Choroid plexus epithelial cell (primary cell): ENCODE measurements at regions not wholly inside any gene's neighbourhood (a gene's known extent, or its start where the extent isn't known, plus 50 kb on each side); places are given as distances from the start of the nearest gene placed in this dataset.
"Not testable (repeated sequence)": the region's sequence is repeated elsewhere in the genome, so short reads cannot be mapped to it uniquely, and the experiment has no call there.

Experiments
- DNase-seq: peaks from one replicate; pipeline ENCODE4 v3.0.0-alpha.2; 2010; ENCODE audit warnings: low read depth
- H3K4me3 ChIP-seq: 2 replicates; pipeline ENCODE4 v1.5.1; 2011; ENCODE audit warnings: low read depth, mild to moderate bottlenecking, control low read depth, low read length, moderate library complexity
- TF ChIP-seq, protein P1 (sequence below): conservative IDR thresholded peaks from 2 replicates; pipeline ENCODE4 v1.5.1; 2011; ENCODE audit warnings: low read depth, mild to moderate bottlenecking, control low read depth, inconsistent platforms, low read length, moderate library complexity

DNA sequence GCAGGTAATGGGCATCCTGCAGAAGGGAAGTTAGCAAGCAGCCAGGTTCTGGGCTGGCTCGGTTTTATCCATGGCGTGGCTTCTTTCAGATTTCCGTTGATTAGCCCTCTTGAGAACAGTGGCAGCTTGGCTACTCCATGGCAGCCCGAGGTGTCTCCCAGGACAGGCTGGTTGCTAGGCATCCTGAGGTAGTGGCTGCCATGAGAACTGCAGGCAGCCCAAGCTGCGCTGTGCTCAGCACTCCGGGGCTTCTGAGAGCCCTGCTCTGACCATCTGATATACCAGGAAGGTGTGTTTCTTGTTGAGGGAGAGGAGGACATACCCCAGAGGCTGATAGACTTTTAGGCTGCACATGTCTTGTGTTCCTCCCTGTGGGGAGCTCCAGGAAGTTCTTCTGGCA is 253.4 kb upstream of the CASK start:
- H3K4me3 ChIP-seq, result no peak overlapping the region
- no peak for DNase-seq
- TF ChIP-seq, protein P1, sequence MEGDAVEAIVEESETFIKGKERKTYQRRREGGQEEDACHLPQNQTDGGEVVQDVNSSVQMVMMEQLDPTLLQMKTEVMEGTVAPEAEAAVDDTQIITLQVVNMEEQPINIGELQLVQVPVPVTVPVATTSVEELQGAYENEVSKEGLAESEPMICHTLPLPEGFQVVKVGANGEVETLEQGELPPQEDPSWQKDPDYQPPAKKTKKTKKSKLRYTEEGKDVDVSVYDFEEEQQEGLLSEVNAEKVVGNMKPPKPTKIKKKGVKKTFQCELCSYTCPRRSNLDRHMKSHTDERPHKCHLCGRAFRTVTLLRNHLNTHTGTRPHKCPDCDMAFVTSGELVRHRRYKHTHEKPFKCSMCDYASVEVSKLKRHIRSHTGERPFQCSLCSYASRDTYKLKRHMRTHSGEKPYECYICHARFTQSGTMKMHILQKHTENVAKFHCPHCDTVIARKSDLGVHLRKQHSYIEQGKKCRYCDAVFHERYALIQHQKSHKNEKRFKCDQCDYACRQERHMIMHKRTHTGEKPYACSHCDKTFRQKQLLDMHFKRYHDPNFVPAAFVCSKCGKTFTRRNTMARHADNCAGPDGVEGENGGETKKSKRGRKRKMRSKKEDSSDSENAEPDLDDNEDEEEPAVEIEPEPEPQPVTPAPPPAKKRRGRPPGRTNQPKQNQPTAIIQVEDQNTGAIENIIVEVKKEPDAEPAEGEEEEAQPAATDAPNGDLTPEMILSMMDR, result no peak

DNA sequence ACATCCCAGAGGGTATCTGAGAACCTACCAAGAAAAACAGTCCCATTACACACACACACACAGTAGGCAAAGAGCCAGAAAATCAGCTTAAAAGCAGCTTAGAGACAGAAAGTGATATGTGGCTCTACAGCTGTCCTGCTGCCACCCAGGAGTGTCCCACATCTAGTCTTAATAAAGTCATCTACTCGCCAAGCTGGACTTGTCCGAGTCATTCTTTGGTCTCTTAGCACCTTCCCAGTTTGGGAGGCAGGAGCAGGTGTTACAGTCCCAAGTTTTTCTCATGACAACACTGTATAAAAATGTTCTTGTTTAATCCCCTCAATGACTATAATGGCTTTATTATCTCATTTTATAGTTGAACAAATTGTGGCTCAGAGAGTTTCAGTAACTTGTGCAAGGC is 252.5 kb upstream of the CASK start:
- H3K4me3 ChIP-seq, result no peak overlapping the region
- DNase-seq, result no peak
- TF ChIP-seq, protein P1, result no peak

DNA sequence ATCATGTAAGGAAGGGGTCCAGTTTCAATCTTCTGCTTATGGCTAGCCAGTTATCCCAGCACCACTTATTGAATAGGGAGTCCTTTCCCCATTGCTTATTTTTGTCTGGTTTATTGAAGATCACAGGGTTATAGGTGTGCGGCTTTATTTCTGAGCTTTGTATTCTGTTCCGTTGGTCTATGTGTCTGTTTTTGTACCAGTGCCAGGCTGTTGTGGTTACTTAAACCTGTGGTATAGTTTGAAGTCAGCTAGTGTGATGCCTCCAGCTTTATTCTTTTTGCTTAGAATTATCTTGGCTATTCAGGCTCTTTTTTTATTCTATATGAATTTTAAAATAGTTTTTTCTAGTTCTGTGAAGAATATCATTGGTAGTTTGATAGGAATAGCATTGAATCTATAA is 234.6 kb upstream of the CASK start:
- not testable (repeated sequence) for H3K4me3 ChIP-seq, DNase-seq

DNA sequence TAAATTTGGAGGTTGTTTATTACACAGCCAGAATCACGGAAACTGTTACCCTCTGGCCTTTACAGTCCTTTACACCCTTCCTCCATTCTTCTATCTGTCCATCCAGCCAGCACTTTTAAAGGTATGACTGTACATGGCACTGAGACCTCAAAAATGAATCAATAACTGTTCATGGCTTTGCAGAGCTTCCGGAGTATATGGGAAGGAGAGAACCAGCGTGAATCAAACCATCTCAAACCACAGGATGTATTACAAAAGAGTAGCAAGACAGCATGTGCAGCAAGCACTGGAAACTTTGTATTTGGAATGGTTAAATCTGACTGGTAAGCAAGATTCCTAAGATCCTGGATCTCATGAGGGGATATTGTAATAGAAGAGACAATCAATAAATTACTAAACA is 228.5 kb upstream of the CASK start:
- TF ChIP-seq, protein P1, result no peak

DNA sequence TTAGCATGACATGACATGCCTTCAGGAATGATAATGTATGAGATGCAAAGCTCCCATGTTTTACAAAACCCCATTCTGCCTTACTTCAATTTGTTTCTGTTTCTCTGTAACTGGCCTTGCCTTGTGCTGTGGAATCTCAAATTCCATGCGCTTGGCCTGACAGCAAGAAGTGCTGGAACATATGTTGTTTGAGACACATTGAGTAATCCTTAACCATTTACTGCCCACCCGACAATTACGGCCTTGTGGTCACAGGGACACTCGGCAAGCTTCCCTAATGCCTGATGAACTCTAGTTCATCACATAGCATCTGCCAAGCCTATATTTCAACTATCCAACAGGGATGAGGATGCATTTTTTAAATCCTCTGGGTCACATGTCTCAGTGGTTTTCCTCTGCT is 226.4 kb upstream of the CASK start:
- DNase-seq, result peak; percentile 50
- H3K4me3 ChIP-seq, result no peak overlapping the region
- TF ChIP-seq, protein P1, result no peak

More for the DNA sequence above, 228.5 kb upstream of the CASK start:
- H3K4me3 ChIP-seq, result no peak overlapping the region
- peak; percentile 10 for DNase-seq

DNA sequence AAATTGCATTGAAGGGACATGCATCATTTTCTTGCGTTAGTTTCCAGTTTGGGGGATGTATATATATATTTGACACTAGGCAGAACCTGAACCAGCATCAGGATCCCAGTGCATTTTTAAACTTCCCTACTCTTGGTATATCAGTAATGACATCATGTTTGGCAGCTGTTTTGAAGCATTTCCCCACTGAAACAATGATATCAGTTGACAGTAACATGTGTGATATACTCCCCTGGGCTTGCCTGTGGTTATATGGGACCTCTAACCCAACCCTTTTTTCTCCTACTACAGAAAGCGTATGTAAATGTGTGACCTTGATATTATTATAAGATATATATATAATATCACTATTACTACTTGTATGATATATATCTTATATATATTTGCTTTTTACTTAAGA is 225.9 kb upstream of the CASK start:
- TF ChIP-seq, protein P1, result no peak
- peak; percentile 4 for DNase-seq
- H3K4me3 ChIP-seq, result no peak overlapping the region

DNA sequence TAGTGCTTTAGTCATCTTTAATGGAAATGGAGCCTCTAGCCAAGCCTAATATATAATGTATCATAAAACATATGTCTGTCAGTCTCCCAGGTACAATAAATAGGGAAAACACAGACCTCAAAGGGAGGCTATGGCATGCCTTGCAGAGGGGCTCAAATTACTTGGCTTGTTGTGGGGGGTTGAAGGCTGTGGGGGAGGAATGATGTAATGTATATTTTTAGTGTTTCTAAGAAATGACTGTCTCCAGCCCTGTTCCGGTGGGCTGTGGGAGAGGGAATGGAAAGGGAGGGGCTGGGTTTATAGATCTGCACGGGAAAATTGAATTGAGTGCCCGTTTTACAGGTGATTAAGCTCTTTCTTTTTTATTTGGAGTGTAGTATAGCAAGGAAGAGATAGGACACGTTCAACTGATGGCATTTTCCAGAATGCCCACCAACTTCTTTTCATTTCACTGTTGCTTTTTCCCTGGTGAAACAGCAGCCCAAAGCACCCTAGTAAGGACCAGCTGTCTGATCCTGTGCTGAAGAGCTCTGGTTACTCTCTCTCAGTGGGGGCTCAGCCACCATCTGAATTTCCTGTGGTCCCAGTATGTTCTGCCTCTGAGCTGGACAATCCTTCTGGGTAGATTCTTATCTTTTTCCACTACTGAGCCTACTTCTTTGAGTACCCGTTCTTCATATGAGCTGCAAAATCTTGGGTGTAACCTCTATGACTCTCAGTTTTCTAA is 220.7 kb upstream of the CASK start:
- DNase-seq, result peak; percentile 18
- no peak overlapping the region for H3K4me3 ChIP-seq
- TF ChIP-seq, protein P1, result no peak
